GM18909 (cell line): ENCODE measurements at regions not wholly inside any gene's neighbourhood (a gene's known extent, or its start where the extent isn't known, plus 50 kb on each side); places are given as distances from the start of the nearest gene placed in this dataset.
"Not testable (repeated sequence)": the region's sequence is repeated elsewhere in the genome, so short reads cannot be mapped to it uniquely, and the experiment has no call there.

ENCODE experiments used
- ATAC-seq: cut with Tn5 transposase; IDR thresholded peaks from one replicate; pipeline ENCODE4 v1.9.1; 2021; ENCODE audit warnings: mild to moderate bottlenecking; ENCODE audit not compliant: unreplicated experiment, poor library complexity

- no peak for ATAC-seq
Observed at GRCh38 chr3:153429821-153430220, 267.8 kb downstream of the RAP2B start.

GRCh38 chr3:153431076-153431475, 269.1 kb downstream of the RAP2B start:
- no peak for ATAC-seq

- no peak for ATAC-seq
Observed at GRCh38 chr3:153437666-153438065, 275.6 kb downstream of the RAP2B start.

- no peak for ATAC-seq
Observed at GRCh38 chr3:153438271-153438670, 276.2 kb downstream of the RAP2B start.

- no peak for ATAC-seq
Observed at GRCh38 chr3:153439780-153440179, 277.8 kb downstream of the RAP2B start.

GRCh38 chr3:153440311-153440710, 278.3 kb downstream of the RAP2B start:
- ATAC-seq: no peak

GRCh38 chr3:153442386-153442785, 280.4 kb downstream of the RAP2B start:
- ATAC-seq: no peak

- no peak for ATAC-seq
Observed at GRCh38 chr3:153442799-153443487, 280.9 kb downstream of the RAP2B start.

- ATAC-seq: no peak
Observed at GRCh38 chr3:153443961-153444360, 281.9 kb downstream of the RAP2B start.

GRCh38 chr3:153445817-153446216, 283.8 kb downstream of the RAP2B start:
- no peak for ATAC-seq

GRCh38 chr3:153448151-153448829, 286.3 kb downstream of the RAP2B start:
- ATAC-seq: no peak

- ATAC-seq: no peak
Observed at GRCh38 chr3:153456833-153457545, 295.0 kb downstream of the RAP2B start.

GRCh38 chr3:153458881-153459280, 296.9 kb downstream of the RAP2B start:
- ATAC-seq: no peak

- ATAC-seq: no peak
Observed at GRCh38 chr3:153462545-153462944, 300.5 kb downstream of the RAP2B start.

GRCh38 chr3:153463895-153464294, 301.9 kb downstream of the RAP2B start:
- ATAC-seq: peak; percentile 92

GRCh38 chr3:153469162-153469561, 307.1 kb downstream of the RAP2B start:
- no peak for ATAC-seq

- ATAC-seq: peak; percentile 38
Observed at GRCh38 chr3:153484842-153485241, 322.8 kb downstream of the RAP2B start.

- no peak for ATAC-seq
Observed at GRCh38 chr3:153495422-153495821, 333.4 kb downstream of the RAP2B start.

GRCh38 chr3:153502682-153503081, 340.7 kb downstream of the RAP2B start:
- no peak for ATAC-seq

GRCh38 chr3:153503873-153504272, 341.8 kb downstream of the RAP2B start:
- no peak for ATAC-seq

- not testable (repeated sequence) for ATAC-seq
Observed at GRCh38 chr3:153506205-153506604, 344.2 kb downstream of the RAP2B start.
